Sigmoid colon (tissue), 4 donors: ENCODE measurements at regions not wholly inside any gene's neighbourhood (a gene's known extent, or its start where the extent isn't known, plus 50 kb on each side); places are given as distances from the start of the nearest gene placed in this dataset.

ENCODE experiments used
- POLR2A ChIP-seq, 2 donors: fragments of 450-650 bp; IDR thresholded peaks; one replicate each; pipeline ENCODE4 v1.6.1; 2016; ENCODE audit warnings: antibody characterized with exemption in 2 of 2, mild to moderate bottlenecking in 2 of 2, moderate library complexity in 2 of 2
- POLR2AphosphoS5 ChIP-seq, 4 donors: sonication (generic); formaldehyde crosslinking; IDR thresholded peaks; one replicate each; pipeline ENCODE4 v1.6.1; 2017; ENCODE audit warnings: antibody characterized with exemption in 4 of 4
- TF ChIP-seq, protein P1 (sequence below), 4 experiments: fragments of 450-650 bp in 3 of 4; fragments of 200-600 bp in 1 of 4; IDR thresholded peaks; one replicate each; pipeline ENCODE4 v1.5.1; 2016 to 2019; ENCODE audit warnings: antibody characterized with exemption in 4 of 4, mild to moderate bottlenecking in 3 of 4, moderate library complexity in 2 of 4

DNA sequence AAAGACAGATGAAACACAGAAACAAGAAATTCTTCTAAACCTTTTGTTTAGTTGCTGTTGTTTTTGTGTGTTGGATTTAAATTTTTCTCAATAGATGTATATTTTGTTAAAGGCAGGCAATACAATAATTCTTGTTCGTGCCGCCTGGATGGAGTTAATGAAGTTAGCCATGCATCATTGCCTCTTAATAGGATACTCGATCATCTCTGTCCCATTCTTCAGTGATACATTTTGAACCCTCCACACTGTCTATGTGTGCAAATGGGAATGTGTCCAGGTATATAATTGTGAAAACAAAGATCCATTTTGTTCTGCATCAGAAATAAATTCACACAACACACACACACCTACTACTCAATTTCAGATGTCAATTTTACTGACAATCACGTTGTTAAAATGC, 186.6 kb upstream of the ADAMTS16 start:
- TF ChIP-seq, protein P1, sequence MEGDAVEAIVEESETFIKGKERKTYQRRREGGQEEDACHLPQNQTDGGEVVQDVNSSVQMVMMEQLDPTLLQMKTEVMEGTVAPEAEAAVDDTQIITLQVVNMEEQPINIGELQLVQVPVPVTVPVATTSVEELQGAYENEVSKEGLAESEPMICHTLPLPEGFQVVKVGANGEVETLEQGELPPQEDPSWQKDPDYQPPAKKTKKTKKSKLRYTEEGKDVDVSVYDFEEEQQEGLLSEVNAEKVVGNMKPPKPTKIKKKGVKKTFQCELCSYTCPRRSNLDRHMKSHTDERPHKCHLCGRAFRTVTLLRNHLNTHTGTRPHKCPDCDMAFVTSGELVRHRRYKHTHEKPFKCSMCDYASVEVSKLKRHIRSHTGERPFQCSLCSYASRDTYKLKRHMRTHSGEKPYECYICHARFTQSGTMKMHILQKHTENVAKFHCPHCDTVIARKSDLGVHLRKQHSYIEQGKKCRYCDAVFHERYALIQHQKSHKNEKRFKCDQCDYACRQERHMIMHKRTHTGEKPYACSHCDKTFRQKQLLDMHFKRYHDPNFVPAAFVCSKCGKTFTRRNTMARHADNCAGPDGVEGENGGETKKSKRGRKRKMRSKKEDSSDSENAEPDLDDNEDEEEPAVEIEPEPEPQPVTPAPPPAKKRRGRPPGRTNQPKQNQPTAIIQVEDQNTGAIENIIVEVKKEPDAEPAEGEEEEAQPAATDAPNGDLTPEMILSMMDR (IDR thresholded peaks at IDR 0.05), result no peak
- no peak for TF ChIP-seq POLR2A (IDR thresholded peaks at IDR 0.05)
- TF ChIP-seq POLR2AphosphoS5 (IDR thresholded peaks at IDR 0.05), result no peak
